H9 (cell line): ENCODE measurements at regions not wholly inside any gene's neighbourhood (a gene's known extent, or its start where the extent isn't known, plus 50 kb on each side); places are given as distances from the start of the nearest gene placed in this dataset.

Experiments used
- DNase-seq: peaks from one replicate; pipeline ENCODE4 v3.0.0-alpha.2; 2017
- H2AFZ ChIP-seq: one replicate; pipeline ENCODE4 v1.6.1; 2013; ENCODE audit warnings: mild to moderate bottlenecking, low read length, control low read depth, moderate library complexity
- H2AK5ac ChIP-seq: 2 replicates; pipeline ENCODE4 v1.6.1; 2013; ENCODE audit warnings: low read length, control low read depth, mixed read lengths; ENCODE audit not compliant: insufficient read length
- H2BK120ac ChIP-seq: one replicate; pipeline ENCODE4 v1.6.1; 2013; ENCODE audit warnings: low read depth, mild to moderate bottlenecking, low read length, control low read depth, inconsistent platforms; ENCODE audit not compliant: poor library complexity, severe bottlenecking
- H2BK12ac ChIP-seq: 2 replicates; pipeline ENCODE4 v1.6.1; 2013; ENCODE audit warnings: low read length, control low read depth, mixed read lengths, low read depth; ENCODE audit not compliant: insufficient read length
- H2BK15ac ChIP-seq: 2 replicates; pipeline ENCODE4 v1.6.1; 2013; ENCODE audit warnings: low read depth, low read length, control low read depth
- H2BK20ac ChIP-seq: one replicate; pipeline ENCODE4 v1.6.1; 2013; ENCODE audit warnings: low read depth, mild to moderate bottlenecking, low read length, control low read depth, inconsistent platforms; ENCODE audit not compliant: poor library complexity, severe bottlenecking
- H2BK5ac ChIP-seq: 2 replicates; pipeline ENCODE4 v1.6.1; 2013; ENCODE audit warnings: low read length, control low read depth, mixed read lengths; ENCODE audit not compliant: insufficient read length
- H3K14ac ChIP-seq: 2 replicates; pipeline ENCODE4 v1.6.1; 2013; ENCODE audit warnings: low read length, control low read depth; ENCODE audit not compliant: insufficient read depth
- H3K18ac ChIP-seq: 2 replicates; pipeline ENCODE4 v1.6.1; 2013; ENCODE audit warnings: low read depth, mild to moderate bottlenecking, mixed read lengths, low read length, control low read depth; ENCODE audit not compliant: insufficient read length
- H3K23ac ChIP-seq: 2 replicates; pipeline ENCODE4 v1.6.1; 2013; ENCODE audit warnings: low read length, control low read depth, mixed read lengths, low read depth; ENCODE audit not compliant: insufficient read length
- H3K23me2 ChIP-seq: 2 replicates; pipeline ENCODE4 v1.6.1; 2013; ENCODE audit warnings: low read depth, mild to moderate bottlenecking, mixed read lengths, low read length, control low read depth; ENCODE audit not compliant: insufficient read length, poor library complexity, severe bottlenecking
- H3K27ac ChIP-seq: 2 replicates; pipeline ENCODE4 v1.5.1; 2013; ENCODE audit warnings: low read length, control low read depth, mixed read lengths, low read depth; ENCODE audit not compliant: insufficient read length
- H3K27me3 ChIP-seq: 2 replicates; pipeline ENCODE4 v1.6.1; 2013; ENCODE audit warnings: low read length, control low read depth, inconsistent platforms; ENCODE audit not compliant: insufficient read depth
- H3K4ac ChIP-seq: 2 replicates; pipeline ENCODE4 v1.6.1; 2013; ENCODE audit warnings: low read depth, mild to moderate bottlenecking, control low read depth, inconsistent platforms, low read length, moderate library complexity
- H3K4me1 ChIP-seq: 2 replicates; pipeline ENCODE4 v1.6.1; 2013; ENCODE audit warnings: low read length, control low read depth, inconsistent platforms; ENCODE audit not compliant: insufficient read depth
- H3K4me2 ChIP-seq: 2 replicates; pipeline ENCODE4 v1.6.1; 2013; ENCODE audit warnings: low read length, control low read depth, mixed read lengths; ENCODE audit not compliant: insufficient read length, insufficient read depth
- H3K56ac ChIP-seq: 2 replicates; pipeline ENCODE4 v1.6.1; 2013; ENCODE audit warnings: low read depth, mild to moderate bottlenecking, mixed read lengths, low read length, control low read depth; ENCODE audit not compliant: insufficient read length
- H3K79me1 ChIP-seq: 2 replicates; pipeline ENCODE4 v1.6.1; 2013; ENCODE audit warnings: low read depth, mild to moderate bottlenecking, moderate library complexity, low read length, control low read depth, inconsistent platforms; ENCODE audit not compliant: insufficient read depth, poor library complexity, severe bottlenecking
- H3K79me2 ChIP-seq: 2 replicates; pipeline ENCODE4 v1.6.1; 2013; ENCODE audit warnings: low read length, control low read depth, inconsistent platforms; ENCODE audit not compliant: insufficient read depth
- H3K9ac ChIP-seq: 2 replicates; pipeline ENCODE4 v1.6.1; 2013; ENCODE audit warnings: low read length, control low read depth, mixed read lengths; ENCODE audit not compliant: insufficient read length; ENCODE audit errors: extremely low read depth
- H3K9me3 ChIP-seq: one replicate; pipeline ENCODE4 v1.6.1; 2013; ENCODE audit warnings: low read depth, low read length, inconsistent platforms; ENCODE audit not compliant: control insufficient read depth
- H3T11ph ChIP-seq: one replicate; pipeline ENCODE4 v1.6.1; 2013; ENCODE audit warnings: mild to moderate bottlenecking, low read length, control low read depth, inconsistent platforms
- H4K20me1 ChIP-seq: one replicate; pipeline ENCODE4 v1.6.1; 2013; ENCODE audit not compliant: control insufficient read depth, insufficient read length, insufficient read depth
- H4K5ac ChIP-seq: 2 replicates; pipeline ENCODE4 v1.6.1; 2013; ENCODE audit warnings: low read depth, mild to moderate bottlenecking, mixed read lengths, low read length, control low read depth; ENCODE audit not compliant: insufficient read length
- H4K8ac ChIP-seq: replicated peaks from 2 replicates; pipeline ENCODE4 v1.6.1; 2013; ENCODE audit warnings: low read length, control low read depth, mixed read lengths, low read depth; ENCODE audit not compliant: insufficient read length
- H4K91ac ChIP-seq: 2 replicates; pipeline ENCODE4 v1.6.1; 2013; ENCODE audit warnings: low read depth, mild to moderate bottlenecking, moderate library complexity, mixed read lengths, low read length, control low read depth; ENCODE audit not compliant: insufficient read length
- H3K27ac Mint-ChIP-seq, 3 experiments: 2 replicates in 2 of 3; 3 replicates in 1 of 3; pipeline ENCODE4 v1.8.0; 2020 to 2021; ENCODE audit warnings: mixed read lengths in 3 of 3, mild to moderate bottlenecking in 1 of 3, moderate library complexity in 1 of 3
- H3K27me3 Mint-ChIP-seq: 2 replicates; pipeline ENCODE4 v1.8.0; 2021; ENCODE audit warnings: low read depth, mild to moderate bottlenecking, moderate library complexity, mixed read lengths
- H3K36me3 Mint-ChIP-seq, 3 experiments: 2 replicates in 2 of 3; 3 replicates in 1 of 3; pipeline ENCODE4 v1.8.0; 2020 to 2021; ENCODE audit warnings: low read depth in 3 of 3, mixed read lengths in 3 of 3; ENCODE audit not compliant: insufficient read depth in 1 of 3
- H3K4me1 Mint-ChIP-seq, 2 experiments: 2 replicates each; pipeline ENCODE4 v1.8.0; 2020; ENCODE audit warnings: mixed read lengths in 2 of 2
- H3K4me3 Mint-ChIP-seq, 2 experiments: 2 replicates in 1 of 2; 3 replicates in 1 of 2; pipeline ENCODE4 v1.8.0; 2020 to 2021; ENCODE audit warnings: mild to moderate bottlenecking in 2 of 2, mixed read lengths in 2 of 2, moderate library complexity in 1 of 2
- H3K9me3 Mint-ChIP-seq, 2 experiments: 2 replicates in 1 of 2; 3 replicates in 1 of 2; pipeline ENCODE4 v1.8.0; 2020; ENCODE audit warnings: mild to moderate bottlenecking in 2 of 2, mixed read lengths in 2 of 2, moderate library complexity in 1 of 2
- WGBS: extraction: QIAGEN DNeasy Blood & Tissue Kit; methylation state at CpG from one replicate; pipeline ENCODE4 v1.1.7; 2013; ENCODE audit warnings: missing lambda C conversion rate, low lambda C conversion rate, mixed read lengths; ENCODE audit not compliant: insufficient read length; ENCODE audit errors: extremely low coverage; 5-methylcytosine and 5-hydroxymethylcytosine counted together
- TF ChIP-seq, protein P1 (sequence below): fragments of 200-600 bp; sonication (generic); conservative IDR thresholded peaks from 3 replicates; pipeline ENCODE4 v1.8.0; 2021; ENCODE audit warnings: antibody characterized with exemption, mild to moderate bottlenecking

DNA sequence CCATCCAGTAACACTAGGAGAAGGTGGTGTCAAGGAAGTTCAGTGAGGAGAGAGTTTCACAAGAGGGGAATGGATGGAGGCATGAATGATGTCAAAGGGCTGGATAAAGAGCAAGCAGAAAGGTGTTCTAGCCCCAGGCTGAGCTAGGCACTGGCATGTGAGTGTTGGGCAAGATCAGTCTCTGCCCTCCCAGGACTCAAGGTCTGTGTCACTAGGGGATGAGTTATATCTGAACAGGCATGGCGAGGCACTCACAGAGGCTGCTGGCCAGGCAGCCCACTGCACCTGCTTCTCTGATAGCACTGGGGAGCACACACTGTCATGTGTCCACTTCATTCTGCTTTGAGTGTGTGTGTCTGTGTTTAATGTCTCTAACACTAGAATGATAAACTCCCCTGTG lies 903.8 kb downstream of the BCL11B start:
- Histone ChIP-seq H3K56ac (no peak overlapping the region), H3K4me1 (no peaks in the 10 kb centered on the region), H3K4me2 (no peak overlapping the region), H3K14ac (no peak overlapping the region), H2AFZ (no peak overlapping the region), H3K23ac (no peak overlapping the region), H3K18ac (no peak overlapping the region), H3K27ac (no peak overlapping the region), H3K27me3 (no peaks in the 10 kb centered on the region), H2BK20ac (no peak overlapping the region), H2AK5ac (no peak overlapping the region), H2BK120ac (no peak overlapping the region), H4K5ac (no peak overlapping the region), H4K91ac (no peak overlapping the region), H3K9ac (no peak overlapping the region), H2BK12ac (no peak overlapping the region), H3T11ph (no peak overlapping the region), H3K23me2 (no peaks in the 10 kb centered on the region), H3K79me2 (no peaks in the 10 kb centered on the region), H3K9me3 (peaks cover 10% of the 10 kb centered on the region), H2BK5ac (no peak overlapping the region), H3K4ac (no peak overlapping the region), H4K8ac (no peak overlapping the region), H3K79me1 (no peaks in the 10 kb centered on the region), H4K20me1 (no peaks in the 10 kb centered on the region), H2BK15ac (no peak overlapping the region)
- peaks cover 10 to 11% of the 10 kb centered on the region in 2 experiments for H3K4me1 Mint-ChIP-seq
- WGBS = no CpG with 5 or more reads among the region's 1 CpG
- DNase-seq = no peak
- TF ChIP-seq, protein P1, sequence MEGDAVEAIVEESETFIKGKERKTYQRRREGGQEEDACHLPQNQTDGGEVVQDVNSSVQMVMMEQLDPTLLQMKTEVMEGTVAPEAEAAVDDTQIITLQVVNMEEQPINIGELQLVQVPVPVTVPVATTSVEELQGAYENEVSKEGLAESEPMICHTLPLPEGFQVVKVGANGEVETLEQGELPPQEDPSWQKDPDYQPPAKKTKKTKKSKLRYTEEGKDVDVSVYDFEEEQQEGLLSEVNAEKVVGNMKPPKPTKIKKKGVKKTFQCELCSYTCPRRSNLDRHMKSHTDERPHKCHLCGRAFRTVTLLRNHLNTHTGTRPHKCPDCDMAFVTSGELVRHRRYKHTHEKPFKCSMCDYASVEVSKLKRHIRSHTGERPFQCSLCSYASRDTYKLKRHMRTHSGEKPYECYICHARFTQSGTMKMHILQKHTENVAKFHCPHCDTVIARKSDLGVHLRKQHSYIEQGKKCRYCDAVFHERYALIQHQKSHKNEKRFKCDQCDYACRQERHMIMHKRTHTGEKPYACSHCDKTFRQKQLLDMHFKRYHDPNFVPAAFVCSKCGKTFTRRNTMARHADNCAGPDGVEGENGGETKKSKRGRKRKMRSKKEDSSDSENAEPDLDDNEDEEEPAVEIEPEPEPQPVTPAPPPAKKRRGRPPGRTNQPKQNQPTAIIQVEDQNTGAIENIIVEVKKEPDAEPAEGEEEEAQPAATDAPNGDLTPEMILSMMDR = no peak
- no peak overlapping the region; a peak in 1 of 7 replicates for H3K27ac Mint-ChIP-seq
- H3K4me3 Mint-ChIP-seq = no peak overlapping the region
- H3K27me3 Mint-ChIP-seq = peaks cover 7% of the 10 kb centered on the region
- H3K9me3 Mint-ChIP-seq = peaks cover 16 to 31% of the 10 kb centered on the region in 2 experiments; a peak in 4 of 5 replicates
- peaks cover 2 to 20% (median 4%) of the 10 kb centered on the region in 3 experiments; a peak in 5 of 7 replicates for H3K36me3 Mint-ChIP-seq
